ENCODE measurements at regions not wholly inside any gene's neighbourhood (a gene's known extent, or its start where the extent isn't known, plus 50 kb on each side); places are given as distances from the start of the nearest gene placed in this dataset.

GRCh38 chr21:22132358-22133071 is 1134.3 kb downstream of the NCAM2 start:
- Histone ChIP-seq H3K27me3 (ENCODE audit: control insufficient read depth, insufficient read depth, low read length) (no peaks in the 10 kb centered on the region), H3K9me3 (replicated peaks; ENCODE audit: control insufficient read depth, low read depth, low read length) (no peaks in the 10 kb centered on the region), H3K4me3 (ENCODE audit: low read length) (no peak overlapping the region), H3K36me3 (ENCODE audit: control insufficient read depth, insufficient read depth, low read length) (no peaks in the 10 kb centered on the region), H3K4me1 (ENCODE audit: control insufficient read depth, insufficient read depth, low read length) (no peaks in the 10 kb centered on the region), H3K27ac (ENCODE audit: low read length) (no peak overlapping the region)
- DNase-seq = no peak
- WGBS (ENCODE audit: insufficient coverage) = 75% methylated on average over 2 of the region's 5 CpGs

- Histone ChIP-seq H3K27ac (ENCODE audit: low read length) (no peak overlapping the region), H3K27me3 (ENCODE audit: control insufficient read depth, insufficient read depth, low read length) (no peaks in the 10 kb centered on the region), H3K4me3 (ENCODE audit: low read length) (no peak overlapping the region), H3K9me3 (replicated peaks; ENCODE audit: control insufficient read depth, low read depth, low read length) (no peaks in the 10 kb centered on the region), H3K4me1 (ENCODE audit: control insufficient read depth, insufficient read depth, low read length) (no peaks in the 10 kb centered on the region), H3K36me3 (ENCODE audit: control insufficient read depth, insufficient read depth, low read length) (no peaks in the 10 kb centered on the region)
- WGBS (ENCODE audit: insufficient coverage) = 90% methylated on average over 2 of the region's 3 CpGs
- DNase-seq = no peak
Observed at GRCh38 chr21:22136740-22137139, 1138.5 kb downstream of the NCAM2 start.

GRCh38 chr21:22138297-22139016 is 1140.2 kb downstream of the NCAM2 start:
- H3K27me3 ChIP-seq (ENCODE audit: control insufficient read depth, insufficient read depth, low read length) = no peaks in the 10 kb centered on the region
- no peak overlapping the region for H3K27ac ChIP-seq (ENCODE audit: low read length)
- no peaks in the 10 kb centered on the region for H3K4me1 ChIP-seq (ENCODE audit: control insufficient read depth, insufficient read depth, low read length)
- 96% methylated on average over 4 of the region's 18 CpGs for WGBS (ENCODE audit: insufficient coverage)
- no peak for DNase-seq
- no peaks in the 10 kb centered on the region for H3K36me3 ChIP-seq (ENCODE audit: control insufficient read depth, insufficient read depth, low read length)
- no peaks in the 10 kb centered on the region for H3K9me3 ChIP-seq (replicated peaks; ENCODE audit: control insufficient read depth, low read depth, low read length)
- H3K4me3 ChIP-seq (ENCODE audit: low read length) = no peak overlapping the region

GRCh38 chr21:22145545-22145944 is 1147.3 kb downstream of the NCAM2 start:
- no peak overlapping the region for H3K4me3 ChIP-seq (ENCODE audit: low read length)
- peaks cover 9% of the 10 kb centered on the region for H3K9me3 ChIP-seq (replicated peaks; ENCODE audit: control insufficient read depth, low read depth, low read length)
- no peaks in the 10 kb centered on the region for H3K27me3 ChIP-seq (ENCODE audit: control insufficient read depth, insufficient read depth, low read length)
- H3K27ac ChIP-seq (ENCODE audit: low read length) = no peak overlapping the region
- H3K4me1 ChIP-seq (ENCODE audit: control insufficient read depth, insufficient read depth, low read length) = no peaks in the 10 kb centered on the region
- no peaks in the 10 kb centered on the region for H3K36me3 ChIP-seq (ENCODE audit: control insufficient read depth, insufficient read depth, low read length)
- DNase-seq = no peak
- WGBS (ENCODE audit: insufficient coverage) = no CpG with 5 or more reads among the region's 3 CpGs

GRCh38 chr21:22154579-22155274 is 1156.5 kb downstream of the NCAM2 start:
- Histone ChIP-seq H3K4me3 (ENCODE audit: low read length) (no peak overlapping the region), H3K27ac (ENCODE audit: low read length) (no peak overlapping the region), H3K36me3 (ENCODE audit: control insufficient read depth, insufficient read depth, low read length) (no peaks in the 10 kb centered on the region), H3K4me1 (ENCODE audit: control insufficient read depth, insufficient read depth, low read length) (no peaks in the 10 kb centered on the region), H3K9me3 (replicated peaks; ENCODE audit: control insufficient read depth, low read depth, low read length) (no peaks in the 10 kb centered on the region), H3K27me3 (ENCODE audit: control insufficient read depth, insufficient read depth, low read length) (no peaks in the 10 kb centered on the region)
- no peak for DNase-seq

GRCh38 chr21:22164912-22165311 is 1166.7 kb downstream of the NCAM2 start:
- no peak overlapping the region for H3K4me3 ChIP-seq (ENCODE audit: low read length)
- peaks cover 7% of the 10 kb centered on the region for H3K9me3 ChIP-seq (replicated peaks; ENCODE audit: control insufficient read depth, low read depth, low read length)
- H3K27me3 ChIP-seq (ENCODE audit: control insufficient read depth, insufficient read depth, low read length) = no peaks in the 10 kb centered on the region
- H3K4me1 ChIP-seq (ENCODE audit: control insufficient read depth, insufficient read depth, low read length) = no peaks in the 10 kb centered on the region
- no peak overlapping the region for H3K27ac ChIP-seq (ENCODE audit: low read length)
- H3K36me3 ChIP-seq (ENCODE audit: control insufficient read depth, insufficient read depth, low read length) = no peaks in the 10 kb centered on the region
- DNase-seq = no peak

- no CpG with 5 or more reads among the region's 1 CpG for WGBS (ENCODE audit: insufficient coverage)
- DNase-seq = no peak
- no peak overlapping the region for H3K27ac ChIP-seq (ENCODE audit: low read length)
- H3K4me1 ChIP-seq (ENCODE audit: control insufficient read depth, insufficient read depth, low read length) = no peaks in the 10 kb centered on the region
- H3K27me3 ChIP-seq (ENCODE audit: control insufficient read depth, insufficient read depth, low read length) = no peaks in the 10 kb centered on the region
- H3K4me3 ChIP-seq (ENCODE audit: low read length) = no peak overlapping the region
- H3K9me3 ChIP-seq (replicated peaks; ENCODE audit: control insufficient read depth, low read depth, low read length) = peaks cover 2% of the 10 kb centered on the region
- no peaks in the 10 kb centered on the region for H3K36me3 ChIP-seq (ENCODE audit: control insufficient read depth, insufficient read depth, low read length)
Observed at GRCh38 chr21:22174746-22175145, 1176.5 kb downstream of the NCAM2 start.

- WGBS (ENCODE audit: insufficient coverage) = no CpG with 5 or more reads among the region's 6 CpGs
- DNase-seq = no peak
- H3K4me1 ChIP-seq (ENCODE audit: control insufficient read depth, insufficient read depth, low read length) = no peaks in the 10 kb centered on the region
- H3K9me3 ChIP-seq (replicated peaks; ENCODE audit: control insufficient read depth, low read depth, low read length) = no peaks in the 10 kb centered on the region
- no peaks in the 10 kb centered on the region for H3K27me3 ChIP-seq (ENCODE audit: control insufficient read depth, insufficient read depth, low read length)
- H3K36me3 ChIP-seq (ENCODE audit: control insufficient read depth, insufficient read depth, low read length) = no peaks in the 10 kb centered on the region
- no peak overlapping the region for H3K27ac ChIP-seq (ENCODE audit: low read length)
- no peak overlapping the region for H3K4me3 ChIP-seq (ENCODE audit: low read length)
Observed at GRCh38 chr21:22189278-22189677, 1191.1 kb downstream of the NCAM2 start.

- Histone ChIP-seq H3K4me1 (ENCODE audit: control insufficient read depth, insufficient read depth, low read length) (no peaks in the 10 kb centered on the region), H3K9me3 (replicated peaks; ENCODE audit: control insufficient read depth, low read depth, low read length) (no peaks in the 10 kb centered on the region), H3K36me3 (ENCODE audit: control insufficient read depth, insufficient read depth, low read length) (no peaks in the 10 kb centered on the region), H3K4me3 (ENCODE audit: low read length) (no peak overlapping the region), H3K27ac (ENCODE audit: low read length) (peak overlapping the region; percentile 64), H3K27me3 (ENCODE audit: control insufficient read depth, insufficient read depth, low read length) (no peaks in the 10 kb centered on the region)
- peak; percentile 97 for DNase-seq
- no CpG with 5 or more reads among the region's 1 CpG for WGBS (ENCODE audit: insufficient coverage)
Observed at GRCh38 chr21:22191581-22191980, 1193.4 kb downstream of the NCAM2 start.

- 50% methylated on average over 1 of the region's 2 CpGs for WGBS (ENCODE audit: insufficient coverage)
- Histone ChIP-seq H3K27ac (ENCODE audit: low read length) (no peak overlapping the region), H3K4me1 (ENCODE audit: control insufficient read depth, insufficient read depth, low read length) (no peaks in the 10 kb centered on the region), H3K36me3 (ENCODE audit: control insufficient read depth, insufficient read depth, low read length) (no peaks in the 10 kb centered on the region), H3K9me3 (replicated peaks; ENCODE audit: control insufficient read depth, low read depth, low read length) (no peaks in the 10 kb centered on the region), H3K27me3 (ENCODE audit: control insufficient read depth, insufficient read depth, low read length) (no peaks in the 10 kb centered on the region), H3K4me3 (ENCODE audit: low read length) (no peak overlapping the region)
- peak; percentile 43 for DNase-seq
Observed at GRCh38 chr21:22192766-22193165, 1194.6 kb downstream of the NCAM2 start.

Data from muscle of leg (tissue), 3 donors.